GM12873 (cell line): ENCODE measurements at regions not wholly inside any gene's neighbourhood (a gene's known extent, or its start where the extent isn't known, plus 50 kb on each side); places are given as distances from the start of the nearest gene placed in this dataset.

Experiments used
- TF ChIP-seq, protein P1 (sequence below): IDR thresholded peaks from 2 replicates; pipeline ENCODE4 v1.5.1; 2012; ENCODE audit warnings: low read depth, mild to moderate bottlenecking, moderate library complexity, low read length, control low read depth; ENCODE audit not compliant: insufficient read depth; ENCODE audit errors: missing control alignments

DNA sequence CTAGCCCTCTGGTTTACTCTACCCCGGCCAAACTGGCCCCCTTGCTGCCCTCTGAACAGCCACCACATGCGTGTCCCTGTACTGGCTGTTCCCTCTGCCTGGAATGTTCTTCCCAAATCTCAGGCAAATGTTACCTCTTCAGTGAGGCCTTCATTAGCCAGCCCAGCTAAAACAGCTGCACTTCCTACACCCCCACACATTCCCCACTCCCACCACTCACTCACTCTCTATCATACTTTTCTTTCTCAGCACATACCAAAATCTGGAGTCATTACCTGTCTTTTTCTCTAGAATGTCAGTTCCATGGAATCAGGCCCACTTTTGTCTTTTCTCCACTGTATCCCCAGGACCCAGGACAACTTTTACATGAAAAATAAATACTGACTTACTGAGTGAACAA, 401.2 kb upstream of the SULF2 start:
- TF ChIP-seq, protein P1, sequence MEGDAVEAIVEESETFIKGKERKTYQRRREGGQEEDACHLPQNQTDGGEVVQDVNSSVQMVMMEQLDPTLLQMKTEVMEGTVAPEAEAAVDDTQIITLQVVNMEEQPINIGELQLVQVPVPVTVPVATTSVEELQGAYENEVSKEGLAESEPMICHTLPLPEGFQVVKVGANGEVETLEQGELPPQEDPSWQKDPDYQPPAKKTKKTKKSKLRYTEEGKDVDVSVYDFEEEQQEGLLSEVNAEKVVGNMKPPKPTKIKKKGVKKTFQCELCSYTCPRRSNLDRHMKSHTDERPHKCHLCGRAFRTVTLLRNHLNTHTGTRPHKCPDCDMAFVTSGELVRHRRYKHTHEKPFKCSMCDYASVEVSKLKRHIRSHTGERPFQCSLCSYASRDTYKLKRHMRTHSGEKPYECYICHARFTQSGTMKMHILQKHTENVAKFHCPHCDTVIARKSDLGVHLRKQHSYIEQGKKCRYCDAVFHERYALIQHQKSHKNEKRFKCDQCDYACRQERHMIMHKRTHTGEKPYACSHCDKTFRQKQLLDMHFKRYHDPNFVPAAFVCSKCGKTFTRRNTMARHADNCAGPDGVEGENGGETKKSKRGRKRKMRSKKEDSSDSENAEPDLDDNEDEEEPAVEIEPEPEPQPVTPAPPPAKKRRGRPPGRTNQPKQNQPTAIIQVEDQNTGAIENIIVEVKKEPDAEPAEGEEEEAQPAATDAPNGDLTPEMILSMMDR = no peak

DNA sequence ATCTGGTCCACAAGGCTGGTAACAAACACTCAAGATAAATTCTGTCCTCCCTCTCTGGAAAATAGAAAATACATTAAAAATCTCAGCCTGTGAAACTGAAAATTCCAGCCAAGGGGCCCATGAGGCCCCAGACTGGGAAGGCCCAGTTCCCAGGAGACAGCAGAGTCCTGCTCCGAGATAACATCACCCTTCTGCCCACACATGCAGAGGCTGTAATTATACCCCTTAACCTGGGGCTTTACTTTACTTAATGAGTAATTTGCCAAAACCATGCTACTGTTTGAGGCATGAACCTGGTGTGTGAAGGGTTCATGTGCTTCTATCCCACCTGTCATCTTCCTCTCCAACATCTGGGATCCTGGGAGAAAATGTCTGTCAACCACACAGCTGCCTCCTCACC, 398.9 kb upstream of the SULF2 start:
- TF ChIP-seq, protein P1 = no peak

DNA sequence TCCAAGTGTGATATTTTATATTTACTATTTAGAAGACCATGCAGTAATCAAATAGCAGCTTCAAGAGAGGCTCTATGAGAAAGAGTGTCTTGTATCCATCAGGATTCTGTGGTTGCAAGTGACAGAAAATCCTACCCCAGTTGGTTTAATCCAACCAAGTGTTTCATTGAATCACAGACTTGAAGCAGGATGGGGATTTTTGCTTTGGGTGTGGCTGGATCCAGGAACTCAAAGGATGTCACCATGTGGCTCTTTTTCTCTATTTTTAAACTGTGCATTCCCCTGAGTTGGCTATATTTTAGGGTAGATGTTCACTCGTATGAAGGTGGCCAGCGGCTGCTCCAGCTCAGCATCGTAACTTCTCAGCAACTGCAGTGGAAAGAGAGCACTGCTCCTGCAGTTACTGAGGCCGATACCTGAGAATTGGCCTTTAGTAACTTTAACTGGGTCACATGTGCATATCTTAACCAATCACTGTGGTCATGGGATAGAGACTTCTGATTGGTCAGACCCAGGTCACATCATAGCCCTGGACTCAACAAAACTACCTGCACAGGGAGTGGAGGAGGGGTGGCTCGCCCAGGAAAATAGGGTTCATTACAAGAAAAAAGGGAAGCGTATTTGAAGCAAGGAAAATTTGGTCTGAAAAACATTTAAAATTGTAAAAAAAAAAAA, 396.1 kb upstream of the SULF2 start:
- TF ChIP-seq, protein P1 = no peak

DNA sequence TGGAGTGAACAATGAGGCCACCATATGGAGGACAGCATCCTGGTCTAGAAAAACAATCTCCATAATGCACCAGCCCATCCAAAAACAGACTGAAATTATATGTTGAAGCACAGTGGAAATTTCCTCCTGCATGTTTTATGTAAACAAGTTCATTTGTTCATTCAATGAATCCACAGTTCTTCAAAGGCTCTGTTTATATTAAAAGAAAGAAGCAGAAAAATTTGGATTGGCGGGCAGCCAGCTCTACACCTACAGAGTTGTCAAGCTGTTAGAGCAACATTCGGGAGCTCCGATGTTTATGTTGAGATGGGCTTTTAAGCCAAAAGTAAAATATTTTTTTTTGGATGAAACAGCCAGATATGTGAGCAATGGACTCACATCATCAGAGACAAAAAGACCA, 395.3 kb upstream of the SULF2 start:
- TF ChIP-seq, protein P1 = no peak

DNA sequence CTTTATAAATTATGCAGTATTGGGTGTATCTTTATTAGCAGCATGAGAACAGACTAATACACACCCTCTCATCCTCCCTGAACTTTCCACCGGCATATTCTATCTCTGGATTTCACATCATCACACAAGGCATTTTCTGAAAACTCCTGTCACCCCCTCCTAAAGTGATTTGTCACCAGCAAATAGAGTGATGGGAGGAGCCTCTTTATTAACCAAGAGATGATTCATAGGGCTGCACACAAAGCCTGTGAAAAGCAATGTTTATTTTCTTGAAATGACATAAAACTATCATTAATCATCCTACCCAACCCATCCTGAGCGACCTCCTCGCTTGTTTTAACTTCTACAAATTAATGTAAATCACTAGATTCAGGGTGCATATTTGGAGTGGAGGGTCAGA, 394.7 kb upstream of the SULF2 start:
- TF ChIP-seq, protein P1 = no peak

DNA sequence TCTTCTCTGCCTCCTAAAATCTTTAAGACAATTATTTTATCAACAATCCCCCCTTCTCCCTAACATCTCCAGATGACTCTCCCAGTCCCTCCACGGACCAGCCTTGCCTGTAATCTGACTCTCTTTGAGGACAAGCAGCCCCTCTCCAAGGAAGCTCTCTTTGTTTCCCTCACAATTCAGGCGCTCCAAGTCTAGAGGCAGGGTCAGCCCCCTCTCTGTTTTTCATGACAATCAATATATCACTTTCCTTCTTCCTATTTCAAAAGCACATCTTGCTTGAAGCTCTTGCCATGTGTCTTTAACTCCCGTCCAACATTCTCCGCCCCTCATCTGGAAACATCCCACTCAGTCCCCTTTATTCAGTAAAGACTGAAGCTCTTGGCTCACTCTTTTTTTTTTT, 393.4 kb upstream of the SULF2 start:
- TF ChIP-seq, protein P1 = no peak

DNA sequence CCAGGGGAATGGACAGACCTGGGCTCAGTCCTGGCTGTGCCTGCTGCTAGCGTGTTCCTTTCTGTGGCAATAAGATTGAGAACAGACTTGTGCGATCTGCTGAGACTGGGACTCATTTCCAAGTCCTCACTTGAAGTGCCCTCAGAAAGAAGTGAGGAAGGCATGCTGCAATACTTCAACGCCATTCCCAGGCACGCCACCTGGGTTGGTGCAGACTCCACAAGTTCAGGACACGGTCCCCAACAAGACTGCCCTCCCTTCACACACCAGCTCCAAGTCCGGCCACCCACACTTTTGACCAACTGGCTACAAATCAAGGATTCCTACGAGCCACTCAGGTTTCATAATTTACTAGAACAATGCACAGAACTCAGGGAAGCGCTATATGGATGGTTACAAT, 391.8 kb upstream of the SULF2 start:
- TF ChIP-seq, protein P1 = no peak
